K562 (cell line): ENCODE measurements at regions not wholly inside any gene's neighbourhood (a gene's known extent, or its start where the extent isn't known, plus 50 kb on each side); places are given as distances from the start of the nearest gene placed in this dataset.

ENCODE experiments used
- ADNP ChIP-seq: fragments of 200-800 bp; sonication (Bioruptor generic); IDR thresholded peaks from 2 replicates; pipeline ENCODE4 v1.6.1; 2016; ENCODE audit warnings: missing genetic modification characterization, missing compliant biosample characterization
- EP300 ChIP-seq: IDR thresholded peaks from 2 replicates; pipeline ENCODE4 v1.6.1; 2012; ENCODE audit warnings: low read length, improper control_type of control experiment
- FOS ChIP-seq: IDR thresholded peaks from 3 replicates; pipeline ENCODE4 v1.6.1; 2011; ENCODE audit not compliant: insufficient read length; ENCODE audit errors: extremely low read depth
- KLF13 ChIP-seq: fragments of 450-650 bp; IDR thresholded peaks from 2 replicates; pipeline ENCODE4 v1.6.1; 2016; ENCODE audit warnings: missing genetic modification characterization, low read depth, mild to moderate bottlenecking, missing compliant biosample characterization, moderate library complexity, borderline replicate concordance
- LCOR ChIP-seq: sonication (generic); formaldehyde crosslinking; IDR thresholded peaks from 2 replicates; pipeline ENCODE4 v1.8.0; 2022; ENCODE audit warnings: mild to moderate bottlenecking, missing genetic modification reagents
- PML ChIP-seq: IDR thresholded peaks from 2 replicates; pipeline ENCODE4 v1.6.1; 2012; ENCODE audit warnings: low read length, inconsistent platforms
- POLR2A ChIP-seq: fragments of 450-650 bp; conservative IDR thresholded peaks from 2 replicates; pipeline ENCODE4 v1.6.1; 2016
- POLR3A ChIP-seq: IDR thresholded peaks from 2 replicates; pipeline ENCODE4 v1.6.1; 2011; ENCODE audit warnings: borderline replicate concordance, mild to moderate bottlenecking, moderate library complexity; ENCODE audit not compliant: insufficient read length, insufficient read depth; ENCODE audit errors: extremely low read depth
- RBFOX2 ChIP-seq: fragments of 200-400 bp; formaldehyde crosslinking; IDR thresholded peaks from 2 replicates; pipeline ENCODE4 v1.6.1; 2017; ENCODE audit warnings: low read depth, mild to moderate bottlenecking, low read length, moderate library complexity
- SPI1 ChIP-seq: IDR thresholded peaks from 2 replicates; pipeline ENCODE4 v1.6.1; 2011; ENCODE audit warnings: low read depth, low read length, control low read depth, borderline replicate concordance
- STAT5A ChIP-seq: IDR thresholded peaks from 2 replicates; pipeline ENCODE4 v1.6.1; 2012; ENCODE audit warnings: low read length, inconsistent platforms, borderline replicate concordance
- ZKSCAN3 ChIP-seq: fragments of 250-450 bp; sonication (Bioruptor Pico); IDR thresholded peaks from 2 replicates; pipeline ENCODE4 v1.4.0; 2020
- ZNF311 ChIP-seq: fragments of 250-450 bp; sonication (Bioruptor Pico); IDR thresholded peaks from 2 replicates; pipeline ENCODE4 v1.4.0; 2020; ENCODE audit warnings: mild to moderate bottlenecking, moderate library complexity
- ZNF695 ChIP-seq: fragments of 450-650 bp; formaldehyde crosslinking; IDR thresholded peaks from 2 replicates; pipeline ENCODE4 v1.4.0; 2020; ENCODE audit warnings: mild to moderate bottlenecking, moderate library complexity
- TF ChIP-seq, protein P1 (sequence below), 3 experiments: fragments of 200-800 bp in 1 of 3; sonication (Bioruptor generic) in 1 of 3; sonication (generic) in 1 of 3; formaldehyde crosslinking in 1 of 3; IDR thresholded peaks; 2 replicates each; pipeline versions ENCODE4 v1.6.1 to v1.8.0; 2016 to 2022; ENCODE audit warnings: mild to moderate bottlenecking in 2 of 3, missing compliant biosample characterization in 2 of 3, missing genetic modification characterization in 2 of 3, missing genetic modification reagents in 1 of 3
- TF ChIP-seq, protein P2 (sequence below): sonication (generic); formaldehyde crosslinking; IDR thresholded peaks from 2 replicates; pipeline ENCODE4 v1.8.0; 2022; ENCODE audit warnings: mild to moderate bottlenecking, low read depth, missing genetic modification reagents
- TF ChIP-seq, protein P3 (sequence below), 2 experiments: fragments of 450-650 bp; IDR thresholded peaks; 2 replicates each; pipeline ENCODE4 v1.6.1; 2018; ENCODE audit warnings: mild to moderate bottlenecking in 2 of 2, low read depth in 1 of 2; ENCODE audit not compliant: partially characterized antibody in 2 of 2
- TF ChIP-seq, protein P4 (sequence below): fragments of 250-450 bp; sonication (Bioruptor Pico); IDR thresholded peaks from 2 replicates; pipeline ENCODE4 v1.8.0; 2021; ENCODE audit warnings: moderate library complexity, mild to moderate bottlenecking, inconsistent platforms
- TF ChIP-seq, protein P5 (sequence below): fragments of 450-650 bp; IDR thresholded peaks from one replicate; pipeline ENCODE4 v1.6.1; 2018; ENCODE audit warnings: mild to moderate bottlenecking, moderate library complexity; ENCODE audit not compliant: partially characterized antibody

DNA sequence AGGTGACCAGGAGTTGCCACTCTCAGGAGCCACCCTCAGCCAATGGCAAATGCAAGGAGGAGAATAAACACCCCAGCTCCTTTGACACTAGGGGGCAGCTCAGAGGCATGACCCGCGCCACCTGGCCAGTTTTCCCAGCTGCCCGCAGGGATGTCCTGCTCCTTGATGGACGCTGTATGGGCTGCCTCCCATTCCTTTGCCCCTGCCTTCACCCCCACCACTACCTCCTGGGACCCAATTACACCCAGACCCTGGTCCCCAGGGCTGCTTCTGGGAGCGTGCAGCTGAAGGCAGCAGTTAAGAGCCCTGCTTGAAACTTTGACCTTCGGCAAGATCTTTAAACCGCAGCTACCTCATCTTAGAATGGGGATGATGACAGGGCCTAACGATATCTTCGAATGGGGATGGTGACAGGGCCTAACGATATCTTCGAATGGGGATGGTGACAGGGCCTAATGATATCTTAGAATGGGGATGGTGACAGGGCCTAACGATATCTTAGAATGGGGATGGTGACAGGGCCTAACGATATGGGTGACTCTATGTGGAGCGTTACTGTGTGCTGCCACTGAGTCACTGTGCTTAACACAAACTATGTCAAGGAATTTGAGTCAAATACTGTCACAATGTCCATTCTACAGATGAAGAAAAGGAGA lies 163.0 kb upstream of the KAZN start (continued):
- TF ChIP-seq, protein P1, sequence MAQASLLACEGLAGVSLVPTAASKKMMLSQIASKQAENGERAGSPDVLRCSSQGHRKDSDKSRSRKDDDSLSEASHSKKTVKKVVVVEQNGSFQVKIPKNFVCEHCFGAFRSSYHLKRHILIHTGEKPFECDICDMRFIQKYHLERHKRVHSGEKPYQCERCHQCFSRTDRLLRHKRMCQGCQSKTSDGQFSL (CRISPR knock-in tag; IDR thresholded peaks at IDR 0.05): peak; percentile 38; the same call in 1 of the 2 replicates
- TF ChIP-seq, protein P1 (tag; IDR thresholded peaks at IDR 0.05): no peak
- TF ChIP-seq LCOR (peak; percentile 85), POLR3A (no peak), ZKSCAN3 (no peak), FOS (no peak), ZNF695 (CRISPR knock-in tag) (peak; percentile 79; the same call in 1 of the 2 replicates), POLR2A (no peak), ZNF311 (CRISPR knock-in tag) (peak; percentile 93), SPI1 (no peak), KLF13 (tag) (no peak), PML (peak; percentile 64; the same call in 1 of the 2 replicates), RBFOX2 (peak; percentile 59), ADNP (no peak), EP300 (peak; percentile 90), STAT5A (peak; percentile 71; the same call in 1 of the 2 replicates)
- TF ChIP-seq, protein P2, sequence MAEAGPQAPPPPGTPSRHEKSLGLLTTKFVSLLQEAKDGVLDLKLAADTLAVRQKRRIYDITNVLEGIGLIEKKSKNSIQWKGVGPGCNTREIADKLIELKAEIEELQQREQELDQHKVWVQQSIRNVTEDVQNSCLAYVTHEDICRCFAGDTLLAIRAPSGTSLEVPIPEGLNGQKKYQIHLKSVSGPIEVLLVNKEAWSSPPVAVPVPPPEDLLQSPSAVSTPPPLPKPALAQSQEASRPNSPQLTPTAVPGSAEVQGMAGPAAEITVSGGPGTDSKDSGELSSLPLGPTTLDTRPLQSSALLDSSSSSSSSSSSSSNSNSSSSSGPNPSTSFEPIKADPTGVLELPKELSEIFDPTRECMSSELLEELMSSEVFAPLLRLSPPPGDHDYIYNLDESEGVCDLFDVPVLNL (CRISPR knock-in tag): no peak
- TF ChIP-seq, protein P3, sequence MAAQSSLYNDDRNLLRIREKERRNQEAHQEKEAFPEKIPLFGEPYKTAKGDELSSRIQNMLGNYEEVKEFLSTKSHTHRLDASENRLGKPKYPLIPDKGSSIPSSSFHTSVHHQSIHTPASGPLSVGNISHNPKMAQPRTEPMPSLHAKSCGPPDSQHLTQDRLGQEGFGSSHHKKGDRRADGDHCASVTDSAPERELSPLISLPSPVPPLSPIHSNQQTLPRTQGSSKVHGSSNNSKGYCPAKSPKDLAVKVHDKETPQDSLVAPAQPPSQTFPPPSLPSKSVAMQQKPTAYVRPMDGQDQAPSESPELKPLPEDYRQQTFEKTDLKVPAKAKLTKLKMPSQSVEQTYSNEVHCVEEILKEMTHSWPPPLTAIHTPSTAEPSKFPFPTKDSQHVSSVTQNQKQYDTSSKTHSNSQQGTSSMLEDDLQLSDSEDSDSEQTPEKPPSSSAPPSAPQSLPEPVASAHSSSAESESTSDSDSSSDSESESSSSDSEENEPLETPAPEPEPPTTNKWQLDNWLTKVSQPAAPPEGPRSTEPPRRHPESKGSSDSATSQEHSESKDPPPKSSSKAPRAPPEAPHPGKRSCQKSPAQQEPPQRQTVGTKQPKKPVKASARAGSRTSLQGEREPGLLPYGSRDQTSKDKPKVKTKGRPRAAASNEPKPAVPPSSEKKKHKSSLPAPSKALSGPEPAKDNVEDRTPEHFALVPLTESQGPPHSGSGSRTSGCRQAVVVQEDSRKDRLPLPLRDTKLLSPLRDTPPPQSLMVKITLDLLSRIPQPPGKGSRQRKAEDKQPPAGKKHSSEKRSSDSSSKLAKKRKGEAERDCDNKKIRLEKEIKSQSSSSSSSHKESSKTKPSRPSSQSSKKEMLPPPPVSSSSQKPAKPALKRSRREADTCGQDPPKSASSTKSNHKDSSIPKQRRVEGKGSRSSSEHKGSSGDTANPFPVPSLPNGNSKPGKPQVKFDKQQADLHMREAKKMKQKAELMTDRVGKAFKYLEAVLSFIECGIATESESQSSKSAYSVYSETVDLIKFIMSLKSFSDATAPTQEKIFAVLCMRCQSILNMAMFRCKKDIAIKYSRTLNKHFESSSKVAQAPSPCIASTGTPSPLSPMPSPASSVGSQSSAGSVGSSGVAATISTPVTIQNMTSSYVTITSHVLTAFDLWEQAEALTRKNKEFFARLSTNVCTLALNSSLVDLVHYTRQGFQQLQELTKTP (IDR thresholded peaks at IDR 0.05; ENCODE audit: low read depth in 1 of 2, partially characterized antibody in 2 of 2): no peak
- TF ChIP-seq, protein P4, sequence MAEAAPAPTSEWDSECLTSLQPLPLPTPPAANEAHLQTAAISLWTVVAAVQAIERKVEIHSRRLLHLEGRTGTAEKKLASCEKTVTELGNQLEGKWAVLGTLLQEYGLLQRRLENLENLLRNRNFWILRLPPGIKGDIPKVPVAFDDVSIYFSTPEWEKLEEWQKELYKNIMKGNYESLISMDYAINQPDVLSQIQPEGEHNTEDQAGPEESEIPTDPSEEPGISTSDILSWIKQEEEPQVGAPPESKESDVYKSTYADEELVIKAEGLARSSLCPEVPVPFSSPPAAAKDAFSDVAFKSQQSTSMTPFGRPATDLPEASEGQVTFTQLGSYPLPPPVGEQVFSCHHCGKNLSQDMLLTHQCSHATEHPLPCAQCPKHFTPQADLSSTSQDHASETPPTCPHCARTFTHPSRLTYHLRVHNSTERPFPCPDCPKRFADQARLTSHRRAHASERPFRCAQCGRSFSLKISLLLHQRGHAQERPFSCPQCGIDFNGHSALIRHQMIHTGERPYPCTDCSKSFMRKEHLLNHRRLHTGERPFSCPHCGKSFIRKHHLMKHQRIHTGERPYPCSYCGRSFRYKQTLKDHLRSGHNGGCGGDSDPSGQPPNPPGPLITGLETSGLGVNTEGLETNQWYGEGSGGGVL (CRISPR knock-in tag): no peak
- TF ChIP-seq, protein P5, sequence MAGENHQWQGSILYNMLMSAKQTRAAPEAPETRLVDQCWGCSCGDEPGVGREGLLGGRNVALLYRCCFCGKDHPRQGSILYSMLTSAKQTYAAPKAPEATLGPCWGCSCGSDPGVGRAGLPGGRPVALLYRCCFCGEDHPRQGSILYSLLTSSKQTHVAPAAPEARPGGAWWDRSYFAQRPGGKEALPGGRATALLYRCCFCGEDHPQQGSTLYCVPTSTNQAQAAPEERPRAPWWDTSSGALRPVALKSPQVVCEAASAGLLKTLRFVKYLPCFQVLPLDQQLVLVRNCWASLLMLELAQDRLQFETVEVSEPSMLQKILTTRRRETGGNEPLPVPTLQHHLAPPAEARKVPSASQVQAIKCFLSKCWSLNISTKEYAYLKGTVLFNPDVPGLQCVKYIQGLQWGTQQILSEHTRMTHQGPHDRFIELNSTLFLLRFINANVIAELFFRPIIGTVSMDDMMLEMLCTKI: no peak
